ENCODE measurements at regions not wholly inside any gene's neighbourhood (a gene's known extent, or its start where the extent isn't known, plus 50 kb on each side); places are given as distances from the start of the nearest gene placed in this dataset.

- DNase-seq (ENCODE audit: extremely low spot score), result no peak
- ChIA-PET POLR2A (no interaction called here), CTCF (interaction anchor here (0.9 to 2.7 kb wide), 5 partner anchors 9 to 101 kb away, joined by 3 to 14 read pairs (median 4); no protein-coding TSS in a partner anchor)
- TF ChIP-seq CTCF (IDR thresholded peaks at IDR 0.05; ENCODE audit: control extremely low read depth, extremely low read depth, low read depth, missing control alignments), result no peak
Observed at GRCh38 chr10:91127341-91128082, 93.0 kb upstream of the PCGF5 start.

- CTCF ChIA-PET, result interaction anchor here (1.1 to 1.6 kb wide), 3 partner anchors 16 to 129 kb away, joined by 3 to 4 read pairs (median 4); no protein-coding TSS in a partner anchor
- no peak for TF ChIP-seq CTCF (IDR thresholded peaks at IDR 0.05; ENCODE audit: control extremely low read depth, extremely low read depth, low read depth, missing control alignments)
- POLR2A ChIA-PET, result no interaction called here
- DNase-seq (ENCODE audit: extremely low spot score), result no peak
Observed at GRCh38 chr10:91135113-91135512, 85.3 kb upstream of the PCGF5 start.

- ChIA-PET CTCF (no interaction called here), POLR2A (no interaction called here)
- TF ChIP-seq CTCF (IDR thresholded peaks at IDR 0.05; ENCODE audit: control extremely low read depth, extremely low read depth, low read depth, missing control alignments), result no peak
- DNase-seq (ENCODE audit: extremely low spot score), result no peak
Observed at GRCh38 chr10:91137011-91137643, 83.3 kb upstream of the PCGF5 start.

- TF ChIP-seq CTCF (IDR thresholded peaks at IDR 0.05; ENCODE audit: control extremely low read depth, extremely low read depth, low read depth, missing control alignments), result no peak
- CTCF ChIA-PET, result no interaction called here
- POLR2A ChIA-PET, result no interaction called here
- no peak for DNase-seq (ENCODE audit: extremely low spot score)
Observed at GRCh38 chr10:91137822-91138221, 82.6 kb upstream of the PCGF5 start.

- DNase-seq (ENCODE audit: extremely low spot score), result no peak
- no peak for TF ChIP-seq CTCF (IDR thresholded peaks at IDR 0.05; ENCODE audit: control extremely low read depth, extremely low read depth, low read depth, missing control alignments)
- ChIA-PET POLR2A (interaction anchor here (0.6 kb wide), 1 partner anchor 22 kb away, joined by 3 read pairs; no protein-coding TSS in a partner anchor), CTCF (interaction anchor here (0.9 to 1.7 kb wide), 3 partner anchors 11 to 135 kb away, joined by 3 to 6 read pairs (median 4); no protein-coding TSS in a partner anchor)
Observed at GRCh38 chr10:91140995-91141549, 79.4 kb upstream of the PCGF5 start.

GRCh38 chr10:91144961-91145360, 75.5 kb upstream of the PCGF5 start:
- TF ChIP-seq CTCF (IDR thresholded peaks at IDR 0.05; ENCODE audit: control extremely low read depth, extremely low read depth, low read depth, missing control alignments), result no peak
- POLR2A ChIA-PET, result no interaction called here
- DNase-seq (ENCODE audit: extremely low spot score), result no peak
- CTCF ChIA-PET, result no interaction called here

Data from GM10248 (cell line).